DND-41 (cell line): ENCODE measurements at regions not wholly inside any gene's neighbourhood (a gene's known extent, or its start where the extent isn't known, plus 50 kb on each side); places are given as distances from the start of the nearest gene placed in this dataset.

Source experiments
- CTCF ChIP-seq: IDR thresholded peaks from 2 replicates; pipeline ENCODE4 v1.5.1; 2012; ENCODE audit warnings: borderline replicate concordance, low read length, moderate library complexity, mild to moderate bottlenecking; ENCODE audit not compliant: poor library complexity, severe bottlenecking; ENCODE audit errors: extremely low read depth
- EZH2 ChIP-seq: IDR thresholded peaks from 3 replicates; pipeline ENCODE4 v1.6.1; 2012; ENCODE audit warnings: borderline replicate concordance, low read depth, mild to moderate bottlenecking, moderate library complexity, low read length, inconsistent platforms; ENCODE audit not compliant: severe bottlenecking

GRCh38 chrX:17226736-17227135, 148.3 kb upstream of the NHS start:
- no peak for TF ChIP-seq CTCF
- no peak for TF ChIP-seq EZH2
